PC-9 (cell line): ENCODE measurements at regions not wholly inside any gene's neighbourhood (a gene's known extent, or its start where the extent isn't known, plus 50 kb on each side); places are given as distances from the start of the nearest gene placed in this dataset.

ENCODE experiments used
- BruUV-seq: library from RNA; stranded (reverse); fragments of 400-500 nt; replicated peaks from 2 replicates; lab custom pipeline; 2021; lab: Mats Ljungman, UMichigan
- CTCF ChIA-PET: fragments of 300-600 bp; sonication (Branson Sonifier 250); formaldehyde crosslinking; loops from one replicate; lab custom pipeline; 2022; ENCODE audit warnings: antibody characterized with exemption; lab: Charles Lee
- POLR2A ChIA-PET: fragments of 300-600 bp; sonication (Branson Sonifier 250); formaldehyde crosslinking; loops from one replicate; lab custom pipeline; 2022; ENCODE audit warnings: antibody characterized with exemption; ENCODE audit not compliant: unreplicated experiment; lab: Charles Lee
- DNase-seq, 2 experiments: peaks; one replicate each; pipeline versions ENCODE4 v3.0.0 to v3.0.0-alpha.2; 2015 to 2022; ENCODE audit warnings: mixed read lengths in 1 of 2
- H2AFZ ChIP-seq: fragments of 200-600 bp; sonication (generic); 2 replicates; pipeline ENCODE4 v1.8.1; 2017; ENCODE audit warnings: antibody characterized with exemption
- H3F3A ChIP-seq: fragments of 200-600 bp; sonication (generic); 2 replicates; pipeline ENCODE4 v1.8.1; 2017; ENCODE audit warnings: antibody characterized with exemption, mild to moderate bottlenecking, low read depth; ENCODE audit not compliant: insufficient read depth
- H3K27ac ChIP-seq: fragments of 200-600 bp; sonication (generic); 2 replicates; pipeline ENCODE4 v1.6.1; 2016; ENCODE audit warnings: mixed run types
- H3K27me3 ChIP-seq: fragments of 200-600 bp; sonication (generic); 2 replicates; pipeline ENCODE4 v1.6.1; 2016; ENCODE audit warnings: low read depth, mixed run types; ENCODE audit not compliant: insufficient read depth
- H3K36me3 ChIP-seq: fragments of 200-600 bp; sonication (generic); 2 replicates; pipeline ENCODE4 v1.6.1; 2016; ENCODE audit warnings: low read depth, mixed run types
- H3K4me1 ChIP-seq: fragments of 200-600 bp; sonication (generic); replicated peaks from 2 replicates; pipeline ENCODE4 v1.6.1; 2016; ENCODE audit warnings: mixed run types; ENCODE audit not compliant: insufficient read depth
- H3K4me2 ChIP-seq: fragments of 200-600 bp; sonication (generic); 2 replicates; pipeline ENCODE4 v1.6.1; 2017; ENCODE audit warnings: mixed run types
- H3K4me3 ChIP-seq: fragments of 200-600 bp; sonication (generic); 2 replicates; pipeline ENCODE4 v1.6.1; 2016; ENCODE audit warnings: mixed run types
- H3K79me2 ChIP-seq: fragments of 200-600 bp; sonication (generic); 2 replicates; pipeline ENCODE4 v1.6.1; 2017; ENCODE audit warnings: low read depth, mixed run types
- H3K9me2 ChIP-seq: fragments of 200-600 bp; sonication (generic); 2 replicates; pipeline ENCODE4 v1.8.1; 2017; ENCODE audit warnings: mild to moderate bottlenecking; ENCODE audit not compliant: insufficient read depth
- H3K9me3 ChIP-seq: fragments of 200-600 bp; sonication (generic); 2 replicates; pipeline ENCODE4 v1.8.1; 2016; ENCODE audit warnings: low read depth; ENCODE audit not compliant: insufficient read depth
- H4K20me1 ChIP-seq: fragments of 200-600 bp; sonication (generic); 2 replicates; pipeline ENCODE4 v1.8.1; 2017; ENCODE audit not compliant: insufficient read depth
- CTCF ChIP-seq: fragments of 200-600 bp; sonication (generic); conservative IDR thresholded peaks from 2 replicates; pipeline ENCODE4 v1.6.1; 2017; ENCODE audit warnings: mixed run types, antibody characterized with exemption, mild to moderate bottlenecking, moderate library complexity
- EZH2 ChIP-seq: fragments of 200-600 bp; sonication (generic); IDR thresholded peaks from 2 replicates; pipeline ENCODE4 v1.8.0; 2017; ENCODE audit warnings: antibody characterized with exemption, low read depth
- intact Hi-C: fragments of 100-400 bp; cut with micrococcal nuclease; formaldehyde crosslinking; loops from one replicate; pipeline ENCODE4 v1.10.0; 2022; ENCODE audit not compliant: unreplicated experiment

GRCh38 chr6:137666202-137666774, 172.1 kb upstream of the OLIG3 start:
- Histone ChIP-seq H3K9me2 (no peaks in the 10 kb centered on the region), H4K20me1 (no peaks in the 10 kb centered on the region), H3K4me2 (no peak overlapping the region), H2AFZ (peak overlapping the region; percentile 36), H3K27me3 (no peaks in the 10 kb centered on the region), H3K27ac (no peak overlapping the region), H3K4me1 (no peaks in the 10 kb centered on the region), H3K9me3 (0 out of 2 replicates have a peak, but pooled peaks cover 5% of the 10 kb centered on the region), H3K79me2 (no peaks in the 10 kb centered on the region), H3K36me3 (no peaks in the 10 kb centered on the region), H3F3A (no peaks in the 10 kb centered on the region), H3K4me3 (no peak overlapping the region)
- DNase-seq, result no peak
- CTCF ChIA-PET, result no interaction called here
- no TSS peak for BruUV-seq
- TF ChIP-seq CTCF (no peak), EZH2 (no peak)
- intact Hi-C loops, result no loop called here
- POLR2A ChIA-PET, result no interaction called here

- intact Hi-C loops, result no loop called here
- Histone ChIP-seq H3K36me3 (no peaks in the 10 kb centered on the region), H3K9me2 (no peaks in the 10 kb centered on the region; the same call in 1 of the 2 replicates), H3K27me3 (no peaks in the 10 kb centered on the region), H3K27ac (no peak overlapping the region), H3K9me3 (no peaks in the 10 kb centered on the region), H4K20me1 (no peaks in the 10 kb centered on the region), H3K4me3 (no peak overlapping the region), H3K4me2 (no peak overlapping the region), H3K79me2 (no peaks in the 10 kb centered on the region), H2AFZ (no peak overlapping the region), H3F3A (no peaks in the 10 kb centered on the region), H3K4me1 (no peaks in the 10 kb centered on the region)
- TF ChIP-seq EZH2, result no peak
- no peak for TF ChIP-seq CTCF
- POLR2A ChIA-PET, result interaction anchor here (0.7 kb wide), 1 partner anchor 408 kb away, joined by 3 read pairs; no protein-coding TSS in a partner anchor
- no TSS peak for BruUV-seq
- CTCF ChIA-PET, result no interaction called here
- DNase-seq, result no peak
Measured at GRCh38 chr6:137673603-137674002, 179.4 kb upstream of the OLIG3 start.

- no peak overlapping the region for H3K4me3 ChIP-seq
- no TSS peak for BruUV-seq
Measured at GRCh38 chr6:137676888-137677287, 182.7 kb upstream of the OLIG3 start.

More at GRCh38 chr6:137676888-137677287, 182.7 kb upstream of the OLIG3 start:
- Histone ChIP-seq H2AFZ (no peak overlapping the region), H3K36me3 (no peaks in the 10 kb centered on the region), H3K9me2 (no peaks in the 10 kb centered on the region; the same call in 1 of the 2 replicates), H3F3A (peaks cover 15% of the 10 kb centered on the region), H3K4me2 (no peak overlapping the region), H3K27ac (no peak overlapping the region), H3K27me3 (no peaks in the 10 kb centered on the region), H3K79me2 (no peaks in the 10 kb centered on the region), H3K4me1 (peaks cover 22% of the 10 kb centered on the region), H4K20me1 (no peaks in the 10 kb centered on the region), H3K9me3 (no peaks in the 10 kb centered on the region)
- DNase-seq, result no peak
- POLR2A ChIA-PET, result no interaction called here
- CTCF ChIA-PET, result no interaction called here
- intact Hi-C loops, result no loop called here
- no peak for TF ChIP-seq CTCF
- no peak for TF ChIP-seq EZH2
